Adrenal gland (tissue), 9 donors: ENCODE measurements at regions not wholly inside any gene's neighbourhood (a gene's known extent, or its start where the extent isn't known, plus 50 kb on each side); places are given as distances from the start of the nearest gene placed in this dataset.
"Not testable (repeated sequence)": the region's sequence is repeated elsewhere in the genome, so short reads cannot be mapped to it uniquely, and the experiment has no call there.

Experiments
- DNase-seq, 7 donors: peaks; one replicate each; pipeline ENCODE4 v3.0.0-alpha.2; 2019 to 2020
- H3K27ac ChIP-seq, 5 donors: fragments of 200-600 bp; sonication (generic) in 4 of 5; 1 replicate in 3 of 5; 2 replicates in 2 of 5; pipeline versions ENCODE4 v1.5.1 to v1.8.0; 2016 to 2020; ENCODE audit warnings: mild to moderate bottlenecking in 1 of 5
- H3K27me3 ChIP-seq: fragments of 200-600 bp; 2 replicates; pipeline ENCODE4 v1.8.0; 2021
- H3K36me3 ChIP-seq, 2 donors: fragments of 200-600 bp; replicated peaks in 1 of 2; 1 replicate in 1 of 2; 2 replicates in 1 of 2; pipeline versions ENCODE4 v1.5.1 to v1.8.0; 2018 to 2022
- H3K4me1 ChIP-seq, 2 donors: fragments of 200-600 bp; replicated peaks in 1 of 2; 1 replicate in 1 of 2; 2 replicates in 1 of 2; pipeline versions ENCODE4 v1.5.1 to v1.8.0; 2018 to 2021
- H3K4me3 ChIP-seq, 4 donors: fragments of 200-600 bp; sonication (generic) in 3 of 4; one replicate each; pipeline ENCODE4 v1.5.1; 2016 to 2018
- H3K9me3 ChIP-seq, 3 donors: fragments of 200-600 bp; sonication (generic) in 1 of 3; replicated peaks in 1 of 3; 1 replicate in 2 of 3; 2 replicates in 1 of 3; pipeline versions ENCODE4 v1.5.1 to v1.8.0; 2016 to 2021
- CTCF ChIP-seq, 6 experiments: fragments of 450-650 bp in 4 of 6; fragments of 200-600 bp in 2 of 6; sonication (generic) in 1 of 6; IDR thresholded peaks; 1 replicate in 5 of 6; 2 replicates in 1 of 6; pipeline versions ENCODE4 v1.5.1 to v1.8.0; 2016 to 2021; ENCODE audit warnings: antibody characterized with exemption in 6 of 6, mild to moderate bottlenecking in 2 of 6, moderate library complexity in 1 of 6
- POLR2A ChIP-seq, 2 donors: fragments of 450-650 bp; IDR thresholded peaks; one replicate each; pipeline ENCODE4 v1.6.1; 2017; ENCODE audit warnings: antibody characterized with exemption in 2 of 2, mild to moderate bottlenecking in 2 of 2, moderate library complexity in 1 of 2
- WGBS, 4 donors: extraction: QIAGEN DNeasy Blood & Tissue Kit in 2 of 4; methylation state at CpG; one replicate each; pipeline versions ENCODE4 v1.1.5 to v1.1.7; 2013 to 2017; 5-methylcytosine and 5-hydroxymethylcytosine counted together
- intact Hi-C, 2 donors: fragments of 100-400 bp; cut with DNase I; formaldehyde crosslinking; loops; one replicate each; pipeline versions ENCODE4 v1.14.1 to v1.15.0; 2022 to 2023
- donor health status: healthy with polysubstance abuse.
- donor health status: Bipolar disorder and iron deficiency.
- donor health status: DM: yes; HTN: yes; CAD: no.
- donor health status: DM: no; HTN: no; CAD: no.
- donor health status: DM: no; HTN: no; CAD: no.

GRCh38 chr5:98530224-98530623, 243.2 kb upstream of the RGMB start:
- TF ChIP-seq CTCF (IDR thresholded peaks at IDR 0.05) (no peak), POLR2A (IDR thresholded peaks at IDR 0.05) (no peak)
- intact Hi-C loops, result no loop called here
- Histone ChIP-seq H3K4me1 (no peaks in the 10 kb centered on the region), H3K36me3 (no peaks in the 10 kb centered on the region), H3K27me3 (no peaks in the 10 kb centered on the region), H3K4me3 (no peak overlapping the region), H3K9me3 (no peaks in the 10 kb centered on the region), H3K27ac (no peak overlapping the region)
- WGBS, 4 donors, result 81 to 86% (median 83%) methylated on average over 2 of the region's 2 CpGs
- no peak for DNase-seq

- DNase-seq, result no peak
- no peak overlapping the region for H3K27ac ChIP-seq
- H3K4me1 ChIP-seq, result no peaks in the 10 kb centered on the region
- intact Hi-C loops, result no loop called here
- 70 to 83% (median 80%) methylated on average over 4 of the region's 4 CpGs for WGBS, 4 donors
- H3K4me3 ChIP-seq, result no peak overlapping the region
- no peaks in the 10 kb centered on the region for H3K27me3 ChIP-seq
- no peaks in the 10 kb centered on the region for H3K9me3 ChIP-seq
- no peaks in the 10 kb centered on the region for H3K36me3 ChIP-seq
- TF ChIP-seq CTCF (IDR thresholded peaks at IDR 0.05), result no peak
- TF ChIP-seq POLR2A (IDR thresholded peaks at IDR 0.05), result no peak
Measured at GRCh38 chr5:98535901-98536300, 237.6 kb upstream of the RGMB start.

- intact Hi-C loops, result no loop called here
- Histone ChIP-seq H3K36me3 (no peaks in the 10 kb centered on the region), H3K4me1 (no peaks in the 10 kb centered on the region), H3K27ac (no peak overlapping the region), H3K27me3 (no peaks in the 10 kb centered on the region), H3K4me3 (no peak overlapping the region), H3K9me3 (no peaks in the 10 kb centered on the region)
- no peak for DNase-seq
- 0 to 100% (median 90%) methylated on average over 1 of the region's 1 CpG for WGBS, 4 donors
- TF ChIP-seq CTCF (IDR thresholded peaks at IDR 0.05), result no peak
- TF ChIP-seq POLR2A (IDR thresholded peaks at IDR 0.05), result no peak
Measured at GRCh38 chr5:98540056-98540455, 233.4 kb upstream of the RGMB start.

- intact Hi-C loops, result no loop called here
- Histone ChIP-seq H3K4me3 (no peak overlapping the region), H3K27me3 (no peaks in the 10 kb centered on the region), H3K4me1 (no peaks in the 10 kb centered on the region), H3K9me3 (no peaks in the 10 kb centered on the region), H3K36me3 (no peaks in the 10 kb centered on the region), H3K27ac (no peak overlapping the region)
- WGBS, 4 donors, result 0 to 36% (median 15%) methylated on average over 1 of the region's 1 CpG
- TF ChIP-seq POLR2A (IDR thresholded peaks at IDR 0.05), result no peak
- DNase-seq, result no peak
Measured at GRCh38 chr5:98541641-98542040, 231.8 kb upstream of the RGMB start.

GRCh38 chr5:98543490-98543889, 230.0 kb upstream of the RGMB start:
- intact Hi-C loops, result no loop called here
- Histone ChIP-seq H3K9me3 (no peaks in the 10 kb centered on the region), H3K4me3 (no peak overlapping the region), H3K36me3 (no peaks in the 10 kb centered on the region), H3K4me1 (no peaks in the 10 kb centered on the region), H3K27me3 (no peaks in the 10 kb centered on the region), H3K27ac (no peak overlapping the region)
- TF ChIP-seq CTCF (IDR thresholded peaks at IDR 0.05) (no peak), POLR2A (IDR thresholded peaks at IDR 0.05) (no peak)
- DNase-seq, result no peak
- 71 to 82% (median 80%) methylated on average over 4 of the region's 4 CpGs for WGBS, 4 donors

GRCh38 chr5:98546924-98547323, 226.5 kb upstream of the RGMB start:
- H3K4me3 ChIP-seq, H3K27ac ChIP-seq, H3K27me3 ChIP-seq, H3K36me3 ChIP-seq, H3K4me1 ChIP-seq, intact Hi-C loops, H3K9me3 ChIP-seq, DNase-seq: not testable (repeated sequence)
- 70 to 83% (median 78%) methylated on average over 9 to 13 of the region's 14 CpGs for WGBS, 4 donors
